GM18867 (cell line): ENCODE measurements at regions not wholly inside any gene's neighbourhood (a gene's known extent, or its start where the extent isn't known, plus 50 kb on each side); places are given as distances from the start of the nearest gene placed in this dataset.

ENCODE experiments used
- ATAC-seq: cut with Tn5 transposase; IDR thresholded peaks from one replicate; pipeline ENCODE4 v1.9.1; 2021; ENCODE audit warnings: mild to moderate bottlenecking, moderate library complexity; ENCODE audit not compliant: unreplicated experiment

DNA sequence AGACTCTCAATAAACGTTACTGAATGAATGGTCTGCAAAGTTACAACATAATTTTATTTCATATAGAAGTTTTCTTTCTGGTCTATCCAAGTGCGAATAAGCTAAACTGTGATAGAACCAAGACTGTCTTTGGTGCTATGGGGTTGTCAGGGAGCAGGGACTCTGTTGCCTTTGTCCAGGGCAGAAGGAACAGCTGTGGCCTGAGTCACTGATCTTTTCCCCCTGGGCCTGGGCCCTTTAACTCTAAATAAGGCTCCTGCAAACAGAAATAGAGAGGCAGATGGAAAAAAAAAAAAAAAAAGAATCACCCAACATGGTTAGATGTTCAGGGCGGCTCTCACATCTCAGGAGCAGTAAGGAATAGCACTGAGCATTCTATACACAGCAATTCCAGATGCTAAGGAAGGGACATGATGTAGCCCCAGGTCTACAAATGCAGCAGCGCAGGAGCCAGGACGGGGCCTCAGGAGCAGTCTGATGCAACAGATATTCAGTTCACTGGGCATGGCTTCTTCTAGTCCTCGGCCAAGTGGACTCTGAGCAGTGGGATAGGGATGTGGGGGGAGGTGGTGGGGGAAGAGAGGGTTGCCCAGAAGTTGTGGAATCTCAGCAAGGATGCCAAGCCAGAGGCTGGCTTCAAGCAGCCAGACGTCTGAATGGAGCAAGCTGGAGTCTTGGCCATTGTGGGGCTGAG is 247.1 kb upstream of the SIX2 start:
- no peak for ATAC-seq

- ATAC-seq, result no peak
These were observed 246.3 kb upstream of the SIX2 start for GRCh38 chr2:45255563-45255962.

- no peak for ATAC-seq
These were observed 244.8 kb upstream of the SIX2 start for GRCh38 chr2:45254025-45254424.

DNA sequence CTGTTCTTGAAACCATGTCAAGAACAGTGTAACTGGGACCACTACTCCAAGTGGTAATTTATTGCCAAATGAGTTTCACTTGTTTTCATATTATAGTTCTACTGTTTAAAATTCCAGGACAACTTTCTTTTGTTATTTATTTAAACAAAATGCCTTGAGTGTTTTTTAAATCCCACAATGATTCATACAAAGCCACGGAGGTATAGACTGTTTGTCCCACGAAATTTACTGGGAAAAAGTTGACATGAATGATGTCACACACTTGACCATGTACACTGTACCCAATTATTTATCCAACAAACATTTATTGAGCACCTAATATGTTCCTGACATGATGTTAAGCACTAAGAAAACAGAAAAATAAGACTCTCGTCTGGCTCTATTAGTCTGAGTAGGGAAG is 243.9 kb upstream of the SIX2 start:
- ATAC-seq, result no peak

GRCh38 chr2:45250176-45250575 is 240.9 kb upstream of the SIX2 start:
- no peak for ATAC-seq

DNA sequence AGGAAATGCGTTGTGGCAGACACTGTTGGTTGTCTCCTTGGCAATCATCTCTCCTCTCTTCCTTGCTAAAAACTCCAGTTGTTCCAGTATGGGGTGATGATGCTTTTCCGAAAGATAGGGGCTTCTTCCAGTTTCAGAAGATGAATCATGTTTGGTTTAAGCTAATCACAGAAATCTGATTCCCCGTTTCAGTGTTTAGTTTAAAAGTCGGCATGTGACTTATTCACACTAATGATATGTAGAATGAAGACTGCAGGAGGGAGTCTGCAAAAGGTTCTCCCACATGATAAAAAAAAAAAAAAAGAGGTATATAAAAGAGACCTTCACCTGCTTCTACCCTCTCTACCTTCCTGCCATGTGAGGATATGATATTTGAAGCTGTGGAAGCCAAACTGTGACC is 239.0 kb upstream of the SIX2 start:
- no peak for ATAC-seq

DNA sequence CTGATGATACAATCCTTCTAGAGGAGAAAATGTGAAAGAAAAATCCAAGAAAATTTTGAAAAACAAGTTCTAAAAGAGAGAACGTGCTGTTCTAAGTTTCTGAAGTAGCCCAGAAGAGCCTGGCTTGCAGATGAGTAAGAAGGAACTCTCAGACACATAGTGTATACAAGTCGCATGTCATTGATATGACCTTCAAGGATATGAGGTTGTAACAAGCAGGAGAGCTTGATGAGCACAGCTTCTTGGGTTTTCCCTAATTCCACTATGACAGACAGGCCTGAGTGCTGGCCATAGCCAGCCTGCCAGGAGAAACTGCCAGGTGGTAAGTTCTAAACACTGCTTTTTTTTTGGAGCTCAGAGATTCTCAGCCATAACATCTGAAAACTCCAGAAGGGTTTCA is 235.7 kb upstream of the SIX2 start:
- no peak for ATAC-seq

DNA sequence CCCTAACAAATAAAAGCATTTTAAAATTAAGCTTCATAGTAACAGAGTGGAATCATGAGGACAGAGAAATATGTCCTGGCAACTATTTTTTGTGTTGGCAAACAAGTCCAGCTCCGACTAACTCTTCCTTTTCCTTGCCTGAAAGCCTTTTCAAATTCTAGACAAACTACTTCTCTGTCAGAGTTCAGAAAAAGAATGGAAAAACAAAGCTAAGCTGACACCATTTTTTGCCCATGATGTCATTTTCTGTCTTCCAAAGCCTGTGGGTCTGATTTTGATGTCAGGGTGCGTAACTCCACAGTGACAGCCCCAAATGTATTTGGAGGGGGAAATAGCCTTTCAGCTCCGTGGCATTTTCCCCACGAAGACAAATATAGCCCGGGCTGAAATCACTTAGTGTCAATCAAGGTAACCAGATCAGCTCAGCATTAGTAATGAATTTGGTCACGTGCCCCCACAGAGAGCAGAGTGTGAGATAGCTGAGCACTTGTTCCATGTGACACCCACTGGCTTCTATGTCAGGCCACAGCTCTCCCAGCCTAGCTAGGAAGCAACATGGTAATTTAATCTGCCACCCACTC is 233.0 kb upstream of the SIX2 start:
- ATAC-seq, result no peak

GRCh38 chr2:45241061-45241561 is 231.9 kb upstream of the SIX2 start:
- no peak for ATAC-seq

- ATAC-seq, result no peak
These were observed 228.7 kb upstream of the SIX2 start for GRCh38 chr2:45237850-45238542.

GRCh38 chr2:45237128-45237527 is 227.9 kb upstream of the SIX2 start:
- no peak for ATAC-seq

GRCh38 chr2:45236268-45236667 is 227.0 kb upstream of the SIX2 start:
- ATAC-seq, result no peak

DNA sequence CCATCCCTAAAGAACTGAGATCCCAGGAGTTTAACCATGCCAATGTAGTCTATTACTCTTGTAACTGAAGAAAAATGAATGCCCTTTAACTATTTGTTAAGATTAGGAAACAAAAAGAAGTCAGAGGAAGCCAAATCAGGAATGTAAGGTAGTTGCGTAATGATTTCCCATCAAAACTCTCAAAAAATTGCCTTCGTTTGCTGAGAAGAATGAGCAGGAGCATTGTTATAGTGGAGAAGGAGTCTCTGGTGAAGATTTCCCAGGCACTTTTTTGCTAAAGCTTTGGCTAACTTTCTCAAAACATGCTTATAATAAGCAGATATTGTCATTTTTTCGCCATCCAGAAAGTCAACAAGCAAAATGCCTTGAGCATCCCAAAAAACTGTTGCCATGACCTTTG is 224.0 kb upstream of the SIX2 start:
- ATAC-seq, result no peak

DNA sequence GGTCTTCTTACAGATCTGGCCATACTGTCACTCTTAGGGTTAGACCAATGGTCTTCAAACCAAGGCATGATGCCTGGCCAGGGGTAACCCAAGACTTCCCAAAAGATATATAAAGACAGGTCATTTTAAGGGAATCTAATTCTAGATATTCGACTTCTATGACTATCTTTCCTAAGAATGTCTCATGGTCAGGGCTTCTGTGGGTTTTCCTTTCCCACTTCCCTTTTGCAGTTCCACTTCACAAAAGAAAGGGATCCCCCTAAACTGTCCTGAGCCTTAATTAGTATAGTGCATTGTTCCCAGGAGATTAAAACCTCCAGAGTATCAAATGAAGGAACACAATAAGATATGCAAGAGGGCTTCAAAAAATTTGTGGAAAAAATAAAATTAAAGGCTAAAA is 223.6 kb upstream of the SIX2 start:
- ATAC-seq, result no peak

DNA sequence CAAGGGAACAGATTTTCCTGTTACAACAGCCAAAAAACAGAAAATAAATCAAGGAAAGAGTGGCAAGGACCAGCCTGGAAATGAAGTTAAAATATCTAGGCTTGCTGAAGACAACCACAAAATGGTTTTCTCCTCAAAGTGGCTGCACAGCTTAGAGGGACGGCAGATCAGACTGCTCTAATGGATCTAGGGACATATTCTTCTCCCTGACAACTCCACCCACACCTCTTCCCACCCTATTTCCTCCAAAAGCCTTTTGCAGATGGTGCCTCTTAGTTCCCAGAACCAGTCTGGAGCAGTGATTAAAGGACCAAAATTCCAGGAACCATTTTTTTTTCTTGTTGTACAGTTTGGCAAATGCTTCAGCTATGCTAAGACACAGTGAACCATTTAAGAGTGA is 220.2 kb upstream of the SIX2 start:
- no peak for ATAC-seq

GRCh38 chr2:45227347-45227746 is 218.1 kb upstream of the SIX2 start:
- no peak for ATAC-seq

DNA sequence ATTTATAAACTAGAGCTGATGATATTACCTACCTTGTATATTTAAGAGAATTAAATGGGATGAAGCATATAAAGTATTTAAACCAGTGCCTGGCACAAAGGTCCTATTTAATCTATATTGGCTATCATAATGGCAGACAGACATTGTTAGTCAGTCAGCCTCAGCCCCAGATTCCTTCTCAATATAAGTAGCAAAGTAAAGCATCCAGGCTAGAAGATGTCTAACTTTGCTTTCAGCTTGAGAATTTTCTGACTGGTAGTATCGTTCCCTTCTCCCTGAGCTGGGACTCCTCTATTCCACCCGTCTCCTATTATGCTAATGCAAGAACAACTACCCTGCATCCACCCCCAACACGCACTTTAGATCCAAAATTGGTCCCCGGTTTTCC is 215.7 kb upstream of the SIX2 start:
- ATAC-seq, result no peak

DNA sequence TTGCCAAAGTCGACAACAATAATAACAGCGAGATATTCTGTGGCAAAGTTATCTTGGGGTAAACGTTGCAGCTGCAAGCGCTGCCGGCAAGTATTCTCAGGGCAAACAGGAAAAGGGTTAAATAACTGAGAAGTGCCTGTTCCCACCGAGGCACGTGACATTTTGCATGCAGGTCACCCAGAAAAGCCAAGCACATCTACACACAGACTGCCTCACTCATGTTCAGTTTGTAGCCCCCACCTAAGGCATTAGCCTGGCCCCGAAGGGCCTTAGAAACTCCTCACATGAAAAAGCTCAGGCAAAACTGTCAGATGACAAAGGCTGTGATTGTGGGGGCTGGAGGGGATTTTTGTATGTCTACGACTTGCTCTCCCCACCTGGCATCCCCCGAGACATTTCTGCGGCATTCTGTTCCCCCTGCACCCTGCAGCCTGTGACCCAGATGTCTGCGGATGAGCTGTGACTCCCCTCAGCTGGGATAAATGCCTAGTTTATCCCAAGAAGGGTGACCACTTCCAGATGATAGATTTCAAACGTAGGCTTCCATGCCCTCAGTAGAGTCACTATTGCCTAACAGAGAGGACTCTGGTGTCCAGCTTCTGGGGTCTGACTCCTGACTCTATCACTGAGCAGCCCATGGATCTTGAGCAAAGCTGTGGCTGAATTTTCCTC is 215.2 kb upstream of the SIX2 start:
- no peak for ATAC-seq

DNA sequence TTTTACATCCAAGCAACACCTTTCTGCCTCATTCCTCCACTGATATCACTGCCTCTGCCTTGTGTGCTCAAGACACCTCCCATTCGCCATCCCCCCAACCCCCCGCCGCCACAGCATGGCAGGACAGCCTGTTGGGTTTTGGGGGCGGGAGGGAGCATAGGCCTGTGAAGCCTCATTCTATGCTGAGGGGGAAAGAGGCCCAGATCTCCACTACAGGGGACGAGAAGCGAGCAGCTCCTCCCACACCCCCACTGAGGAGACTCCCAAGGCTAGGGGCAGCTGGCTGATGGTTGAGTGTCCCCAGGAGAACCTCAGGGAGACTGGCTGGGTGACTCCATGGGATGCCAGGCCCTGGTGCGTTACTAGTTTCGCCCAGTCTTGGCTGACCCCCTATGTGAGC is 214.3 kb upstream of the SIX2 start:
- no peak for ATAC-seq

DNA sequence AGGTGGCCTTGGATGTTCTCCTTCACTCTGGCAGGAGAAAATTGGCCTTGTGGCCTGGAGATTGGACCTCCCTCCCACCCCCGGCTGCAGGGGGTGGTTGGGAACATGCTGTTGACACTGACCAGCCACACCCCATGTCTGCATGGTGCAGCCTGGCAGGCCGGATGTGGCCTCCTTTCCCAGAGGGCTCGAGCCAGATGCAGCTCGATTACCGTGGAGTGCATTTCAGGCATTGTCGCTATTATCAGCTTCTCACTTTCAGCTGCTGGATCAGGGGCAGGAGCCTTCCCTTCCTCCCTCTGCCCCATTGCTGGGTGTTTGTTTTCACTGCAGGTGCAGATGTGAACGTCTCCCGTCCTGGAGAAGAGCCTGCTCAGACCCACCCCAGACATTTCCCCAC is 211.0 kb upstream of the SIX2 start:
- no peak for ATAC-seq

DNA sequence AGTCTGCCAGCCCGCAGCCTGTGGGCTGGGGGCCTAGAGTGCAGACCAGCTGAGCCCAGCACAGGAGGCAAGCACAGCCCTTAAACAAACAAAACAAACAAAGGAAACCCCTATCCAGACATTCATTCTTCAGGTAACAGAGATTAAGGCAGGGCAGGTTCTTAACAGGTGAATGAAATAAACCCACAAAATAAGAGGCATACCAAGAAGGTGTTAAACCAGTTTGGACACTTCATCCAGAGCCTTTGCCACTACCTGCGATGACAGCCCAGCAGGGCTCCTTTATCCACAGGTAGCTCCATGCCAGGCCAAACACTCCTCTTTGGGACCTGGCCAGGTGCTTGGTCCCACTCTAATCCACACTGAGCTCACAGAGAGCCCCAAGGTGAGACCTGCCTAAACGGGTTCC is 209.7 kb upstream of the SIX2 start:
- ATAC-seq, result no peak

DNA sequence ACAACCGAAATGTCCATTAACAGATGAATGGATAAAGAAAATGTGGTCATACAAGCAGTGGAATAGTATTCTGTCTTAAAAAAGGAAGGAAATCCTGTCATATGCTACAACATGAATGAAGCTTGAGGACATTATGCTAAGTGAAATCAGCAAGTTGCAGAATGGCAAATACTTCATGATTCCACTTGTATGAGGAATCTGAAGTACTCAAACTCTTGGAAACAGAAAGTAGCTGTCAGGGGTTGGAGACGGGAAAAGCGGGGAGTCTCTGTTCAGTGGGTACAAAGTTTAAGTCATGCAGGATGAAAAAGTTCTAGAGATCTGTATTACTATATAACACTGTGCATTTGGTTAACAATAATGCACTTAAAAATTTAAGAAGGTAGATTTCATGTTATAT is 209.0 kb upstream of the SIX2 start:
- ATAC-seq, result no peak
